Inflammatory macrophage (primary cell): ENCODE measurements at regions not wholly inside any gene's neighbourhood (a gene's known extent, or its start where the extent isn't known, plus 50 kb on each side); places are given as distances from the start of the nearest gene placed in this dataset.

Experiments
- DNase-seq, 2 donors: peaks; one replicate each; pipeline ENCODE4 v3.0.0-alpha.2; 2020 to 2022

- DNase-seq: no peak
Measured at GRCh38 chr15:35320158-35320780, 225.7 kb downstream of the DPH6 start.

- DNase-seq: no peak
Measured at GRCh38 chr15:35319354-35319753, 226.6 kb downstream of the DPH6 start.

- DNase-seq: no peak
Measured at GRCh38 chr15:35317217-35317616, 228.7 kb downstream of the DPH6 start.

GRCh38 chr15:35312344-35312743, 227.2 kb upstream of the NANOGP8 start:
- DNase-seq: no peak

DNA sequence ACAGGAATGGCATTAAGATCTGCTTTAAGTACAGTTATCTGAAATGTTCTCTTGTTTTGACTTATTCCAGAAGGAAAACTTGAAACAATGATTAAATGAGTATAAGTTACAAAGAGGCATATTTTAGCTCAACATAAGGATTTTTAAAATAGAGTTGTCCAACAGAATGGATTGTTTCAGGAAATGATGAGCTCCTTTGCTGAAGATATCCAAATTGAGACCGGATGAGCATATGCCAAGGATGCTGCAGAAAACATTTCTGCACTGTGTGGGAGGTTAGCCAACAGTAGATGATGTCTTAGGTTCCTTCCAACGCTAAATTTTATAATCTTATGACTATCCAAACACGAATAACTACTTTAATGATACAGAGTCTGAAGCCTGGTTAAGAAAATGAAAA, 226.5 kb upstream of the NANOGP8 start:
- DNase-seq: no peak

- no peak for DNase-seq
Measured at GRCh38 chr15:35309886-35310285, 224.8 kb upstream of the NANOGP8 start.

DNA sequence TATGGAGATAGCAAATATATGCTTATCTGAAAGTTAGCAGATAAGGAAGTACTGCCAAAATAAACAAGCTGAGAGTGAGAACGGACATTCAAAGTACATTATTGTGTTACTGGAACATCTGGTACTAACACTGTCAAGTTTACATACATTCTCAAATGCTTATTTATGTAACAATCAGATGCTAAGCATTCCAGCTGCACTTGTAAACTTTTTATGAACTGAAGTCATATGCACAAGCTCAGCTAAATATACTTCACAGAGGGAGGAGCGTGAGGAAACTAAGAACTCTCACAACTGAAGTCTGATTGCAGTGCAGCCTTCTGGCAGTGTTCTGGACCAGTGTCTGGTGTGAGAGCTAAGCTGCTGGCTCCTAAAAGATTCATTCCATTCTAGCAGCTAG, 223.7 kb upstream of the NANOGP8 start:
- no peak for DNase-seq

DNA sequence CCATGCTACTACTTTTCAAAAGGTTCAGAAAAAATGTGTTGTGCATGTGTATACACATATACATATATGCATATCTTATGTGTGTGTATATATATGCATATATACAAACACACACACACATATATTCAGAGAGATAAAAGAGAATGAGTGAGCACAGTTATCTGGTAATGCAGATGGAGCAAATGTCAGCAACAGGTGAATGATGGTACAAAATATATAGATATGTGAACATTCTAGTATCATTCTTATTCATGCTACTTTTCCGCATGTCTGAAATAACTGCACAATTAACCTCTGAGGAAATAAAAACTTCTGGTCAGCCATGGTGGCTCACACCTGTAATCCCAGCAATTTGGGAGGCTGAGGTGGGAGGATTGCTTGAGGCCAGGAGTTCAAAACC, 222.6 kb upstream of the NANOGP8 start:
- no peak for DNase-seq

DNA sequence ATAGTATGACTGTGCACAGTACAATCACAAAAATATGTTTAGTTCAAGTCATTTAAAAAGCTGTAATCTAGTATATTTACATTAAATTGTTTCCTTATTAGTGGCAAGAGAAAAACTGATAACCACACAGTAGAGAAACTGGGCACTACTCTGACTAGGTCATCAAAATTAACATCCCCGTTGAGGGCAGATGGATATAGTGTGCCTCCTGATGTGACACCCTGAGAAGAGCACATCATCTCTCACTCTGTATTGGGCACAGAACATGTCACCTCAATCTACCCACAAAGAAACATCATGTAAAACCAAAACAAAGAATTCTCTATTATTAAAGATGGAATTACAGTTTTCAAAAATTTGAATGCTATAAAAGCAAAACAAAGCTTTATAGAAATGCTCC, 221.9 kb upstream of the NANOGP8 start:
- no peak for DNase-seq

DNA sequence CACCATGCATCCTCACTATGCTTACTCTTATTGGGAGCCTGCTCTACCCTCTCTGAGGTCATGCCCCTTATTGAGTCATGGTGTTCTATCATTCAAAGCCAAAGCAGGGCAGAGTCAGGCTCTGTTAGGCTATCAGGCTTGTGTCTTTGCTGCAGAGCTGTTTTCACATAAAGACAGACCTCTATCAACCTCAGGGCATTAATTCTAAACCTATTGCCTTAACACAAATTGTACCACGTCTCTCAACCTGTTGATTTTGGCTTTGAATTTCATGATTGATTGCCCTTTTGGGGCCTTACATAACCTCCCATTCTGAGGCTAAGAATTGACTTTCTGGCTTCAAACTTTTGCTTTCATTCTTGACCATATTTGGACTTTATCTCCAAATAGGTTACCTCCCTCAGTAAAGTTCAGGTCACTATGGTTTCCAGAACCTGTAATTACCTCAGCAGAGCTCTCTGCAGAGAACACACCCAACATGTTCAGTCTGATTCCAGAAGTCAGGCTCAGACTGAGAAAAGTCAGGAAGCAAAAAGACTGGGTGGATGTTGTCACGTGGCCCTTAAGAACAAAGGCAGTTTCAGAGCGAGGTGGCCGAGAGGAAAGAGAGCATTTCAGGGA, 221.4 kb upstream of the NANOGP8 start:
- DNase-seq: no peak

DNA sequence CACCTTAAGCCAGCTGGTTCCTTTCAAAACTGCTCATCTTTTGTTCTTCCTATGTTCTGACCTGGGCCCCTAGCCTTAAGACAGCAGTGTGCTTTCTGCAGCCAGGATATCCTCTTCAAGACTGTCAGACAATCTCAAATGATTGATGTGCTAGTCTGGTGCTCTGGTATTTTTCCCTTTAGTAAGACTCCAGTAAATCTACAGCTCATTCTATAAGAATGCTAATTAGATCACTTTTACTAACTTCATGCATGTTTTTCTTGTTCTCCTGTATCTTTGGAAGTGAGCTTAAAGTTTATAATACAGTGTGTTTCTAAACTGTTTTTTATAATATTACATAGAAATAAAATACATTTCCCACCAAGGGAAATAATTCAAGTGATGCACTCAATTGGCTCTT, 220.9 kb upstream of the NANOGP8 start:
- DNase-seq: no peak

DNA sequence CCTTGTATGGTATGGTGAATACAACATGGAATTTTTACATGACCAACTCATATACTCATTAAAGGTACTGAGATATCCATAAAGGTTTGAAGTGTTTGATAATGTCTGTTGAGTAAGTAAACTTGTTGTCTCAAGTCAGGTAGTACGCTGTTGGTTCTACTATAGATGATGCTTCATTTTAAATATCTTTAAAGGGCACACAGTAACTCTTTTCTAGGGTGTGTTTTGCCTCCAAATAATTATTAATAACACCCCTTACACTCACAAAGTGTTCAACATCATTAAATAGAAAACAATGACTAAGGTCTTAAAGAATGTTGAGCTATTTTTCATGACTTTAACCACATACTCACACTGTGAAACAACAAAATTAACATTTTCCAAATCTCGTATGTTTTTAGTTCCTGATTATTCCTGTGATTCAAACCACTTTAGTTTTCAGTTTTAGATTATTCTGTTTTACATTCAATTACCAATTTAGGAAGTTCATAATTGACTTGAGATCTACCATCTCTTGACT, 220.0 kb upstream of the NANOGP8 start:
- DNase-seq: no peak

DNA sequence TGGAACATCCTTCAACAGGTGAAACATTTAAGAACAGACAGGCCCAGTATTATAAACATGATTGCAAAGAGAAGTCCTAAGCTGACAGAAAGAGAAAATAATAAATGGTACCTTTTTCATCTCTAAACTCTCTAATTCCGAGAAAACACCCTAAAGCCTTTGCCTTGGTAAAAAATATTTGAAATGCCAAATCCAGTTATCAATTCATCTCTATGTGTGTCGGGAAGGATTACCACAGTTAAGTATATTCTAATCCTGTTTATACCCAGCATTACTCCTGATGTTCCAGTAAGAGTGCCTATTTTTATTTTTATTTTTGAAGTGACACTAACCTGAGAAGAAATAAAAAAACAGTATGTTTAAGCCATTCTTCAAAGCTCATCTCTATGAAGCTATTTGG, 219.3 kb upstream of the NANOGP8 start:
- DNase-seq: no peak

GRCh38 chr15:35302334-35302733, 217.2 kb upstream of the NANOGP8 start:
- no peak for DNase-seq

- DNase-seq: no peak
Measured at GRCh38 chr15:35301088-35301487, 216.0 kb upstream of the NANOGP8 start.

DNA sequence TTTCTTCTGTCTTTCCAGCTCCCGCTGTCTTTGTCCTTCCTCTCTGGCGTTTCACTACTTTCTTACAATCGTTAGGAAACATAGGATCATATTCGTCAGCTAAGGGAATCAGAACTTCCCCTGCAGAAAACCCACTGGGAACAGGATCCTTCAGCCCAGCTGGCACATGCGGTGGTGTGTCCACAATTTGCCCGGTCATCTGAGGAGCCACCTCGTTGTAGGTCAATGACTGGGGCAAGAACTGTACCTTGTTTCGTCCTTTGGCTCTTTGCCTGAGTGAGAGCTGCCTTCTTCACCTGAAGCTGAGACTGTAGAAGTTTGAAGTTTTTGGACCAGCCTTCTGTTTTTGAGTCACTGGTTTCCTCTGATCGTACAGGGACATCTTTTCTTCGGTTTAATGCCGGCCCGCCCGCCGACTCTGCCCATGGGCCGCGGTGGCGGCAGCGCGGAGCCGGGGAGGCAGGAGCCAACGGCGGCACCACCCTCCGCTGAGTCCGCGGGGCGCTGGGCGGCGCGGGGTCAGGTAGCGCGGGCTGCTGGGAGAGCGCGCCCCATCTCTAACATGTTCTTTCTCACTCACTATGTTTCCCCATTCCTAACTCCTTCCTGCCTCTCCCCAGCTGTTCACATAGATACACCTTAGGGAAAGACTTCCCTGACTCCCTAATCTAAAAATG, 214.1 kb upstream of the NANOGP8 start:
- no peak for DNase-seq

DNA sequence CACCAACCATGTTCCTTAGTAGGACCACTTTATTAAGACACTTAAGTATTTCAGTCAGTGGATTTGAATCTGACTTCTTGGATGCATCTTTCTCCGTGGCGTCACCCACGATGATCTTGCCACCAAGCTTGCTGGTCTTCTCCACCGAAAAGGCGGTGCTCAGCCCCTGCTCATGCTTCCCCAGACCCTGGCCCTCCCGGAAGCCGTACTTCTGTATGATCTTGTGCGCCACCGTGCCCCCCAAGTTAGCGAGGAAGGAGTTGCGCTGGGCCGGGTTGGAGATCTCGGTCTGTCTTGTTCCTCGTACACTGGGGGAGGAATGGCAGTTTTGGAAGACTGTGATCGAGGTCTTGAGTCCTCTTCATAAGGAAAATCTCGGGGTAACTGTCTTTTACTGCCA, 213.4 kb upstream of the NANOGP8 start:
- DNase-seq: no peak

DNA sequence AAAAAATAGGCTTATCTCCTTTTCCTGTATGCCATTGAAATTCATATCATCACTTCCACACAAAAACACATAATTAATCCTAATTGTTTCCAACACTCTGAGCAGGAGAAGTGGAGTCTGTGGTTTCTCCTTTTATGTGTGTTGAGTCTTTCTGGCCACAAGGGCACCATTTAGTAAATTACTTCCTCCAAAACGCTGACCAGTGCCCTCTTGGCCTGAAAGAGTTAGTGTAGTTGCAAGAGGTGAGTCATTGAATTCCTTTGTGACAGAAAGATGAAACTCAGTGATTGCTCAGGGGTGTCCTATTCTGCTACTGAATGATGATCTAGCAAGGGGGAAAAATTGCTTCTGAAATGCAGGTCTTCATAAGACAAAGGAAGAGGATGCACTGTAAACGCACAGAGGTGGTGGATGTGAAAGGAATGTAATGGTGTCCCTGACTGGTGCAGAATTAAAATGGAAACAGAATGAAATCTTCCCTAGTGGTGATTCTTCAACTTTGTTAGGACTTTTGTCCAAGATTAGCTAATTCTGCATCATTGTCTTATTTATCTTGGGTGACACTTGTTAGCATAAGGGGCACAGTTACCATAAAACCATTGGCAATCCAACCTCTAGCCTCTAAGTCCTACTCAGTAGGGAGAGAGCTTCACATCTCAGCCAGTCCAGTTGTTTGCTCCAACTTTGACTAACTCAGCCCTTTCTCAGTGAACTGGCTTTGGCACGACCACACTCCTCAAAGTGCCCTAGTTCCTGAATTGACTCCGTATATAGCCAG, 208.4 kb upstream of the NANOGP8 start:
- DNase-seq: peak; percentile 31 to 52

- no peak for DNase-seq
Measured at GRCh38 chr15:35290301-35290721, 205.2 kb upstream of the NANOGP8 start.

GRCh38 chr15:35289024-35289617, 204.0 kb upstream of the NANOGP8 start:
- DNase-seq: peak; percentile 26 to 50

DNA sequence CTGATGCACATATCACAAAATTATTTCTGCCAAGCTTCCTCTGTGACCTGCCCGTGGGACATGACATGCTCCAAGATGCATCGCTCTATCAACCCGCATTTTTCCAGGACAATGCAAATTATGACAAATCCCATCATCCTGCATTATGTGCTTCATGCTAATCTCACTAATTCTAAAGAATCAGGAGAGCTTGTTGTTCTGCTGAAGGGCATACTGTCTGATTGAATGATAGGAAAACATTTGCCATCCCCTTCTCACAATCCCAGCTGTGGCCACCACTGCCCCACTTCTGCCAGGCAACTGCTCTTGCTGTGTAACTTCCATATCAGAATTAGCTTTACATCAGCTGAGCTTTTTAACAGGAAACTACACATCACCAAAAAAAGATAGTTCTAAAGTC, 203.5 kb upstream of the NANOGP8 start:
- no peak for DNase-seq

DNA sequence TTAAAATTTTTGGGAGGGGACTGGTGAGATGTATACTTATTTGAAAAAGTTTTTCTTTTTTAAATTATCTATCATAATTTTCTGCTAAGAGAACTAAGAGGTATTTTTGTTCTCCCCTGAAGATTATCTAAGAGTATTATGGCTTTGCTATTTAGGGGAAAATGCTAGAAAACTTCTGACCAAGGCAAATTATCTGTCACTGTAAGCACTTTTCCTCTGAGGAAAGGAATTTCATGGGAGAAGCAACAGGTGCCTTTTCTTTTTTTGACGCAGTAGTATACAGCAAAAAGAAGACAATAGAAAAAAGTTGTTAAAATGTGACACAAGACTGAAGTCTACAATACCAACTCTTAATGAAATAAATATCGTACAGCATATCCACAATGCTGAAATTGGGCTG, 201.6 kb upstream of the NANOGP8 start:
- DNase-seq: no peak

GRCh38 chr15:35282965-35283496, 197.9 kb upstream of the NANOGP8 start:
- no peak for DNase-seq
